ENCODE measurements at regions not wholly inside any gene's neighbourhood (a gene's known extent, or its start where the extent isn't known, plus 50 kb on each side); places are given as distances from the start of the nearest gene placed in this dataset.

DNA sequence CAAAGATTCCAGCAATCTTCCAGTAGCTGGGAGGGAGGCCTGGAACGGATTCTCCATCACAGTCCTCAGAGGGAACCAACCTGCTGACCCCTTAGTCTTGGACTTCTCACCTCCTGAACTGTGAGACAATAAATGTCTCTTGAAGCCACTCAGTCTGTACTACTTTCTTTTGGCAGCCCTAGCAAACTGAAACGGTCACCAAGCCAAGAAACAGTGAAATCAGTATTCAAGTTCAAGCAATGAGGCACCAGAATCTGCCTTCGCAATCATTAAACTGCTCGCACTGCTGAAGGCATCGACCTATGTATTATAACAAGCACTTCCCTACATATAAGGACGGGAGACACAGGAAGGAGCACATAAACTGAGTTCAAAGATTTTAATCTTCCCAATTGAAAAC lies 120.6 kb upstream of the PUM3 start:
- TF ChIP-seq, protein P1, sequence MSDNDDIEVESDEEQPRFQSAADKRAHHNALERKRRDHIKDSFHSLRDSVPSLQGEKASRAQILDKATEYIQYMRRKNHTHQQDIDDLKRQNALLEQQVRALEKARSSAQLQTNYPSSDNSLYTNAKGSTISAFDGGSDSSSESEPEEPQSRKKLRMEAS (IDR thresholded peaks at IDR 0.05) = no peak
- TF ChIP-seq CEBPB (IDR thresholded peaks at IDR 0.05) (no peak), YY1 (IDR thresholded peaks at IDR 0.05; ENCODE audit: low read depth) (no peak), NFIC (IDR thresholded peaks at IDR 0.05) (no peak), TAF1 (IDR thresholded peaks at IDR 0.05; ENCODE audit: low read depth) (no peak), TEAD4 (IDR thresholded peaks at IDR 0.05) (no peak), TCF12 (IDR thresholded peaks at IDR 0.05; ENCODE audit: low read depth) (no peak), FOXM1 (IDR thresholded peaks at IDR 0.05; ENCODE audit: borderline replicate concordance, low read depth) (no peak), CREB1 (IDR thresholded peaks at IDR 0.05; ENCODE audit: low read depth) (no peak), RAD21 (IDR thresholded peaks at IDR 0.05; ENCODE audit: low read depth) (no peak), EGR1 (IDR thresholded peaks at IDR 0.05) (no peak), ZBTB7A (IDR thresholded peaks at IDR 0.05; ENCODE audit: low read depth) (no peak), EP300 (IDR thresholded peaks at IDR 0.05; ENCODE audit: borderline replicate concordance) (no peak)
- TF ChIP-seq, protein P2, sequence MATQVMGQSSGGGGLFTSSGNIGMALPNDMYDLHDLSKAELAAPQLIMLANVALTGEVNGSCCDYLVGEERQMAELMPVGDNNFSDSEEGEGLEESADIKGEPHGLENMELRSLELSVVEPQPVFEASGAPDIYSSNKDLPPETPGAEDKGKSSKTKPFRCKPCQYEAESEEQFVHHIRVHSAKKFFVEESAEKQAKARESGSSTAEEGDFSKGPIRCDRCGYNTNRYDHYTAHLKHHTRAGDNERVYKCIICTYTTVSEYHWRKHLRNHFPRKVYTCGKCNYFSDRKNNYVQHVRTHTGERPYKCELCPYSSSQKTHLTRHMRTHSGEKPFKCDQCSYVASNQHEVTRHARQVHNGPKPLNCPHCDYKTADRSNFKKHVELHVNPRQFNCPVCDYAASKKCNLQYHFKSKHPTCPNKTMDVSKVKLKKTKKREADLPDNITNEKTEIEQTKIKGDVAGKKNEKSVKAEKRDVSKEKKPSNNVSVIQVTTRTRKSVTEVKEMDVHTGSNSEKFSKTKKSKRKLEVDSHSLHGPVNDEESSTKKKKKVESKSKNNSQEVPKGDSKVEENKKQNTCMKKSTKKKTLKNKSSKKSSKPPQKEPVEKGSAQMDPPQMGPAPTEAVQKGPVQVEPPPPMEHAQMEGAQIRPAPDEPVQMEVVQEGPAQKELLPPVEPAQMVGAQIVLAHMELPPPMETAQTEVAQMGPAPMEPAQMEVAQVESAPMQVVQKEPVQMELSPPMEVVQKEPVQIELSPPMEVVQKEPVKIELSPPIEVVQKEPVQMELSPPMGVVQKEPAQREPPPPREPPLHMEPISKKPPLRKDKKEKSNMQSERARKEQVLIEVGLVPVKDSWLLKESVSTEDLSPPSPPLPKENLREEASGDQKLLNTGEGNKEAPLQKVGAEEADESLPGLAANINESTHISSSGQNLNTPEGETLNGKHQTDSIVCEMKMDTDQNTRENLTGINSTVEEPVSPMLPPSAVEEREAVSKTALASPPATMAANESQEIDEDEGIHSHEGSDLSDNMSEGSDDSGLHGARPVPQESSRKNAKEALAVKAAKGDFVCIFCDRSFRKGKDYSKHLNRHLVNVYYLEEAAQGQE (IDR thresholded peaks at IDR 0.05; ENCODE audit: low read depth) = no peak
- TF ChIP-seq, protein P3, sequence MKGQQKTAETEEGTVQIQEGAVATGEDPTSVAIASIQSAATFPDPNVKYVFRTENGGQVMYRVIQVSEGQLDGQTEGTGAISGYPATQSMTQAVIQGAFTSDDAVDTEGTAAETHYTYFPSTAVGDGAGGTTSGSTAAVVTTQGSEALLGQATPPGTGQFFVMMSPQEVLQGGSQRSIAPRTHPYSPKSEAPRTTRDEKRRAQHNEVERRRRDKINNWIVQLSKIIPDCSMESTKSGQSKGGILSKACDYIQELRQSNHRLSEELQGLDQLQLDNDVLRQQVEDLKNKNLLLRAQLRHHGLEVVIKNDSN (IDR thresholded peaks at IDR 0.05) = no peak

DNA sequence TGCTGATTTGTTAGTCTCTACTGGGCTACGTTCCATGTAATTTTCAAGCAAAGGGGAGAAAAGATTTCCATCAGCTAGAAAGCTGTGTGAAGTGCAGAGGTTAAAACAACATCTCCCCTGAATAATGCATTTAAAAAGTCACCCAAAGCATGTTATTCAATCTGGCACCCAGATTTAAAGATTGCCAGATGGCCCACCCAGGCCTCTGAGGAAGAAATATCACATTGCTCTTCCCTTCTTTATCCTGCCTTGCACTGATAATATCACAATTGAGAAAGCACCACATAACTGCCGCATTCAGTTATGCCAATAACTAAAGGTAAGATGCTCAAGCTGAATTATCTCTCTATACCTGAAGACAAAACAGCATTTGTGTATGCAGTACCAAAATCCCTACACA lies 119.4 kb upstream of the PUM3 start:
- no peak for TF ChIP-seq TAF1 (IDR thresholded peaks at IDR 0.05; ENCODE audit: low read depth)
- TF ChIP-seq, protein P3 (IDR thresholded peaks at IDR 0.05) = no peak
- no peak for TF ChIP-seq TCF12 (IDR thresholded peaks at IDR 0.05; ENCODE audit: low read depth)
- TF ChIP-seq, protein P1 (IDR thresholded peaks at IDR 0.05) = no peak
- TF ChIP-seq RAD21 (IDR thresholded peaks at IDR 0.05; ENCODE audit: low read depth) = no peak

DNA sequence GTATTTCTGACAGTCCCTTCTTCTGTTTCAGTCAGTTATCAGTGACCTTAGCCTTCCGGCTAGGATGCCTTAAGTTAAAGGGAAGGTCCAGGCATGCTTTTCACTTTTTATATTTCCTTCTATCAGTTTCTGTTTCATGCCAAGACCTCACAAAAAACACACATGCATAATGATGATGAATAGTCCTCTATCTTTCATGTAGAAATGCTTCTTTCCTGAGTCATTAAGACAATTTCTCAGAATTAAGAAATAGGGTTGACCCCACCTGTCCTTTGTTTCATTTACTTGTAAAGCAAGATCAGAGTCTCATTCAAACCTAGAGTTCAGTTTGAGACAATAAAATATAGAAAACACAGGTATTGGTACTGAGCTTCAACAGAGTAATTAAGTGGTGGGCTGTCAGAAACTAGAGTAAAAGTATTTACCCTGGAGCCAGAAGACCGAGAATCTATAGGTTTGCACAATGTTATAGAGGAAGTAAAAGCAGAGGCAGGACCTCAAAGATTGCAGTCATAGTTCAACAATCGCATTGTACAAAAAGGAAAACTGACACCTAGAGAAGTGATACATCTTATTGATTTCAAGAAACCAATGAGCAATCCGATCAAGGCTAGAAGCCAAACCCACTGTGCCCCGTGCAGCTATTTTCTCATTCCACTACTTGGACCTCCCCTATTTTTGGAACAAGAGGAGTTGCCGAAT lies 118.7 kb upstream of the PUM3 start:
- TF ChIP-seq, protein P3 (IDR thresholded peaks at IDR 0.05) = no peak
- TF ChIP-seq CEBPB (IDR thresholded peaks at IDR 0.05) = no peak
- TF ChIP-seq TCF12 (IDR thresholded peaks at IDR 0.05; ENCODE audit: low read depth) = no peak
- TF ChIP-seq ZBTB7A (IDR thresholded peaks at IDR 0.05; ENCODE audit: low read depth) = no peak

DNA sequence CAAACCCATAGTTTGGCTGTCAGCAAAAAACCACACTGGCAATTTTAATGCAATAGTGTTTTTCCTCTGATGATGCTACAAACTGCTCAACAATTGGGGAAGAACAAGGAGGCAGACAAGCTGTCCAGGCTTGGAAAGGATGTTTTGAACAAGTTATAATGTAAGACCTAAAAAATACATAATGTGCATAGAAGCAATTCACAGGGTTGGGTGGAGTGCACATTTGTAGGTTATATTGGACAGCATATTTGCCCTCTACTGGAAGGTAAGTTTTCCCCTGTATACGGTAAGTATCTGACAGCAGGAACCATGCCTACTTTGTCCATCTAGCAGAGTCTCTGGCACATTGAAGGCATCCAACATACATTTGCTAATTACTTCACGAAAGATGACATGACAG lies 114.3 kb upstream of the PUM3 start:
- no peak for TF ChIP-seq CEBPB (IDR thresholded peaks at IDR 0.05)
- no peak for TF ChIP-seq TAF1 (IDR thresholded peaks at IDR 0.05; ENCODE audit: low read depth)
- TF ChIP-seq, protein P1 (IDR thresholded peaks at IDR 0.05) = no peak
- no peak for TF ChIP-seq CREB1 (IDR thresholded peaks at IDR 0.05; ENCODE audit: low read depth)
- TF ChIP-seq, protein P3 (IDR thresholded peaks at IDR 0.05) = no peak
- TF ChIP-seq FOXM1 (IDR thresholded peaks at IDR 0.05; ENCODE audit: borderline replicate concordance, low read depth) = no peak
- TF ChIP-seq, protein P2 (IDR thresholded peaks at IDR 0.05; ENCODE audit: low read depth) = no peak
- no peak for TF ChIP-seq TCF12 (IDR thresholded peaks at IDR 0.05; ENCODE audit: low read depth)
- no peak for TF ChIP-seq RAD21 (IDR thresholded peaks at IDR 0.05; ENCODE audit: low read depth)
- TF ChIP-seq EP300 (IDR thresholded peaks at IDR 0.05; ENCODE audit: borderline replicate concordance) = no peak
- TF ChIP-seq ZBTB7A (IDR thresholded peaks at IDR 0.05; ENCODE audit: low read depth) = no peak
- no peak for TF ChIP-seq TEAD4 (IDR thresholded peaks at IDR 0.05)
- TF ChIP-seq YY1 (IDR thresholded peaks at IDR 0.05; ENCODE audit: low read depth) = no peak
- no peak for TF ChIP-seq NFIC (IDR thresholded peaks at IDR 0.05)
- no peak for TF ChIP-seq EGR1 (IDR thresholded peaks at IDR 0.05)

DNA sequence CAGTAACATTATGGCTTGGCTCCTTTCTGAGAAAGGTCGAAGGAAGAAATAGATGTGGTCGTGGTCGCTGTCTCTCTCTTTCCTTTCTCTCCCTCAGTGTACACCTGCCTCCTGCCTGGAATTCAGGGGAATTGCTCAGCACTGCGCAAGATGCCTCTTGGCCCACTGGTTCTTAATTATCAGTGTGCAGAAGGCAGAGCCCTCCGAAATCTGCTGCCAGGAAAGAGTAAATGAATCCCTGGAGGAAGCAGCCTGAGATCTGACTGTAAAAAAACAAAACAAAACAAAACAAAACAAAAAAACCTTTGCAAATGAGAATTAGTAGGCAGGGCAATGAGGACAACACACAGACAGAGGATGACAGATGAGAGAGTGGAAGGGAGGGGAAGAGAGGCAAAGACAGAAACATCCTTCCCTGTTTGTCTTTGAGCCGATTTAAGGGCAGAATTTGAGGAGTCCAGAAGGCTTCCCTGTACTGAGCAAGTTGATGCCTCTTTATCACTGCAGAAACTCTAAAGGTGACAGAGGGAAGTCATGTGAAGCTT lies 113.8 kb upstream of the PUM3 start:
- TF ChIP-seq, protein P1 (IDR thresholded peaks at IDR 0.05) = no peak
- TF ChIP-seq, protein P3 (IDR thresholded peaks at IDR 0.05) = no peak
- TF ChIP-seq EP300 (IDR thresholded peaks at IDR 0.05; ENCODE audit: borderline replicate concordance) (no peak), YY1 (IDR thresholded peaks at IDR 0.05; ENCODE audit: low read depth) (no peak)
- TF ChIP-seq, protein P2 (IDR thresholded peaks at IDR 0.05; ENCODE audit: low read depth) = no peak
